Activated CD4-positive, alpha-beta T cell treated with anti-CD3 and anti-CD28 coated beads for 24 hours (primary cell): ENCODE measurements at regions not wholly inside any gene's neighbourhood (a gene's known extent, or its start where the extent isn't known, plus 50 kb on each side); places are given as distances from the start of the nearest gene placed in this dataset.
A peak's percentile ranks its signal among the peaks of the same experiment; 100 is the strongest.

Experiments
- DNase-seq, 2 donors: peaks; one replicate each; pipeline ENCODE4 v3.0.0-alpha.2; 2020; ENCODE audit warnings: low read depth in 2 of 2

- DNase-seq = no peak
These were observed 54.2 kb downstream of the TMEM100 start for GRCh38 chr17:55668312-55668920.

- no peak for DNase-seq
These were observed 55.9 kb downstream of the TMEM100 start for GRCh38 chr17:55666806-55667205.

GRCh38 chr17:55664287-55664686 lies 58.4 kb downstream of the TMEM100 start:
- no peak for DNase-seq

- DNase-seq = no peak
These were observed 59.3 kb downstream of the TMEM100 start for GRCh38 chr17:55663400-55663799.

GRCh38 chr17:55661963-55662834 lies 60.5 kb downstream of the TMEM100 start:
- no peak for DNase-seq

- DNase-seq = no peak
These were observed 61.4 kb downstream of the TMEM100 start for GRCh38 chr17:55661256-55661758.

- DNase-seq = no peak
These were observed 62.3 kb downstream of the TMEM100 start for GRCh38 chr17:55660178-55660886.

GRCh38 chr17:55659661-55660060 lies 63.0 kb downstream of the TMEM100 start:
- no peak for DNase-seq

GRCh38 chr17:55655777-55656176 lies 66.9 kb downstream of the TMEM100 start:
- no peak for DNase-seq

GRCh38 chr17:55654821-55655220 lies 67.8 kb downstream of the TMEM100 start:
- DNase-seq = no peak

- DNase-seq = no peak
These were observed 68.6 kb downstream of the TMEM100 start for GRCh38 chr17:55654022-55654421.

GRCh38 chr17:55652825-55653224 lies 69.8 kb downstream of the TMEM100 start:
- no peak for DNase-seq

GRCh38 chr17:55652114-55652823 lies 70.4 kb downstream of the TMEM100 start:
- no peak for DNase-seq

- DNase-seq = no peak
These were observed 72.6 kb downstream of the TMEM100 start for GRCh38 chr17:55649957-55650597.

- DNase-seq = no peak
These were observed 74.6 kb downstream of the TMEM100 start for GRCh38 chr17:55648086-55648485.

GRCh38 chr17:55645361-55645760 lies 77.3 kb downstream of the TMEM100 start:
- no peak for DNase-seq

- no peak for DNase-seq
These were observed 78.3 kb downstream of the TMEM100 start for GRCh38 chr17:55644346-55644745.

- DNase-seq = no peak
These were observed 79.9 kb downstream of the TMEM100 start for GRCh38 chr17:55642741-55643140.

GRCh38 chr17:55641676-55642081 lies 81.0 kb downstream of the TMEM100 start:
- DNase-seq = peak in 1 of 2 donors; percentile 25

- no peak for DNase-seq
These were observed 83.6 kb downstream of the TMEM100 start for GRCh38 chr17:55639096-55639495.

- DNase-seq = no peak
These were observed 87.3 kb downstream of the TMEM100 start for GRCh38 chr17:55635253-55635914.
